Neural cell (in vitro differentiated cells): ENCODE measurements at regions not wholly inside any gene's neighbourhood (a gene's known extent, or its start where the extent isn't known, plus 50 kb on each side); places are given as distances from the start of the nearest gene placed in this dataset.

Experiments used
- H2AFZ ChIP-seq: fragments of 200-600, 300-800 bp; sonication (generic), shearing (Covaris generic); 2 replicates; pipeline ENCODE4 v1.6.0; 2014; ENCODE audit warnings: low read depth, mild to moderate bottlenecking, antibody characterized with exemption, low read length, moderate library complexity
- H3F3A ChIP-seq: fragments of 200-600 bp; shearing (Covaris generic); 2 replicates; pipeline ENCODE4 v1.6.1; 2016; ENCODE audit warnings: mild to moderate bottlenecking, moderate library complexity, mixed read lengths, antibody characterized with exemption, low read length; ENCODE audit not compliant: insufficient read depth, poor library complexity, severe bottlenecking
- H3K27ac ChIP-seq: fragments of 200-600, 300-800 bp; sonication (generic), shearing (Covaris generic); 2 replicates; pipeline ENCODE4 v1.5.1; 2014; ENCODE audit warnings: mild to moderate bottlenecking, low read length, moderate library complexity
- H3K27me3 ChIP-seq: fragments of 300-800, 200-600 bp; sonication (generic), shearing (Covaris generic); 2 replicates; pipeline ENCODE4 v1.6.0; 2014; ENCODE audit warnings: mild to moderate bottlenecking, low read depth, low read length, moderate library complexity; ENCODE audit not compliant: insufficient read depth
- H3K36me3 ChIP-seq: fragments of 300-800, 200-600 bp; sonication (generic), shearing (Covaris generic); 2 replicates; pipeline ENCODE4 v1.5.1; 2014; ENCODE audit warnings: mild to moderate bottlenecking, antibody characterized with exemption, low read length, moderate library complexity; ENCODE audit not compliant: insufficient read depth
- H3K4me2 ChIP-seq: fragments of 300-800, 200-600 bp; sonication (generic), shearing (Covaris generic); 2 replicates; pipeline ENCODE4 v1.6.0; 2014; ENCODE audit warnings: mild to moderate bottlenecking, low read length
- H3K4me3 ChIP-seq: fragments of 300-800, 200-600 bp; sonication (generic), shearing (Covaris generic); 2 replicates; pipeline ENCODE4 v1.5.1; 2014; ENCODE audit warnings: mild to moderate bottlenecking, low read length, moderate library complexity
- H3K79me2 ChIP-seq: fragments of 200-600 bp; shearing (Covaris generic); replicated peaks from 2 replicates; pipeline ENCODE4 v1.6.0; 2014; ENCODE audit warnings: mild to moderate bottlenecking, low read length, moderate library complexity; ENCODE audit not compliant: insufficient read depth
- H3K9ac ChIP-seq: fragments of 300-800, 200-600 bp; sonication (generic), shearing (Covaris generic); 2 replicates; pipeline ENCODE4 v1.6.1; 2016; ENCODE audit warnings: mild to moderate bottlenecking, low read length, mixed read lengths
- H3K9me2 ChIP-seq: fragments of 200-600 bp; shearing (Covaris generic); 2 replicates; pipeline ENCODE4 v1.6.1; 2016; ENCODE audit warnings: mild to moderate bottlenecking, low read length, mixed read lengths; ENCODE audit not compliant: insufficient read depth
- H3K9me3 ChIP-seq: fragments of 200-600, 300-800 bp; sonication (generic), shearing (Covaris generic); 2 replicates; pipeline ENCODE4 v1.6.1; 2016; ENCODE audit warnings: mild to moderate bottlenecking, mixed run types, low read length, moderate library complexity, mixed read lengths
- H4K20me1 ChIP-seq: fragments of 200-600 bp; shearing (Covaris generic); 2 replicates; pipeline ENCODE4 v1.6.1; 2016; ENCODE audit warnings: mild to moderate bottlenecking, mixed run types; ENCODE audit not compliant: insufficient read depth
- EP300 ChIP-seq: fragments of 450-650 bp; conservative IDR thresholded peaks from 2 replicates; pipeline ENCODE4 v1.6.1; 2014; ENCODE audit warnings: antibody characterized with exemption, mild to moderate bottlenecking, moderate library complexity; ENCODE audit not compliant: poor library complexity, severe bottlenecking
- EZH2 ChIP-seq: fragments of 200-600, 300-800 bp; shearing (Covaris generic), sonication (generic); IDR thresholded peaks from 2 replicates; pipeline ENCODE4 v1.6.1; 2014; ENCODE audit warnings: antibody characterized with exemption, low read length, borderline replicate concordance, mild to moderate bottlenecking; ENCODE audit not compliant: insufficient read depth, poor library complexity, severe bottlenecking
- MXI1 ChIP-seq: fragments of 450-650 bp; conservative IDR thresholded peaks from 2 replicates; pipeline ENCODE4 v1.6.1; 2014; ENCODE audit warnings: antibody characterized with exemption, mild to moderate bottlenecking; ENCODE audit not compliant: poor library complexity, severe bottlenecking
- POLR2AphosphoS5 ChIP-seq: IDR thresholded peaks from 2 replicates; pipeline ENCODE4 v1.6.1; 2012
- RAD21 ChIP-seq: fragments of 450-650 bp; conservative IDR thresholded peaks from 2 replicates; pipeline ENCODE4 v1.6.1; 2014; ENCODE audit warnings: antibody characterized with exemption, mild to moderate bottlenecking, moderate library complexity
- SMC3 ChIP-seq: fragments of 450-650 bp; conservative IDR thresholded peaks from 2 replicates; pipeline ENCODE4 v1.6.1; 2014; ENCODE audit warnings: antibody characterized with exemption, mild to moderate bottlenecking, moderate library complexity; ENCODE audit not compliant: poor library complexity
- TAF1 ChIP-seq: IDR thresholded peaks from 2 replicates; pipeline ENCODE4 v1.6.1; 2012; ENCODE audit warnings: low read depth
- TF ChIP-seq, protein P1 (sequence below): fragments of 450-650 bp; IDR thresholded peaks from 2 replicates; pipeline ENCODE4 v1.5.1; 2014; ENCODE audit warnings: antibody characterized with exemption, mild to moderate bottlenecking, moderate library complexity; ENCODE audit not compliant: poor library complexity, severe bottlenecking
- TF ChIP-seq, protein P2 (sequence below): IDR thresholded peaks from 2 replicates; pipeline ENCODE4 v1.6.1; 2012; ENCODE audit warnings: borderline replicate concordance

DNA sequence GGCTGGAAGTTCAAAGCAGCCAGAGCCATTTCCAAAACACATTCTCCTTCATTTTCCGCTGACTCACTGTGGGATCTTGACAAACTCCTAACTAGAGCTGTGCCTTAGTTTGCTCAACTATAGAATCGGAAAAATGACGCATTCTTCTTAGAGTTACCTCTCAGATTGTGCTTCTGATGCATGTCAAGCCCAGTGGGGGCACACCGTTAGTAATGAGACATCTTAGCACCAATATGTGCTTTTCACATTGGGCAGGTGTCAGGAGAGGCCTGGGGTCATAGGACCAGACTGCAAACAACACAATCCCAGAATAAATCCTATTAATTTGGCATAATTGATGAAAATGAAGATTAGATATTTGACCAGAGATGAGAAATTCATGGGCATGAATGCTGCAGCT, 71.3 kb upstream of the UBE3A start:
- H3F3A ChIP-seq = no peaks in the 10 kb centered on the region
- TF ChIP-seq MXI1 (no peak), TAF1 (no peak), SMC3 (no peak), POLR2AphosphoS5 (no peak), EP300 (no peak), RAD21 (no peak), EZH2 (no peak)
- TF ChIP-seq, protein P1, sequence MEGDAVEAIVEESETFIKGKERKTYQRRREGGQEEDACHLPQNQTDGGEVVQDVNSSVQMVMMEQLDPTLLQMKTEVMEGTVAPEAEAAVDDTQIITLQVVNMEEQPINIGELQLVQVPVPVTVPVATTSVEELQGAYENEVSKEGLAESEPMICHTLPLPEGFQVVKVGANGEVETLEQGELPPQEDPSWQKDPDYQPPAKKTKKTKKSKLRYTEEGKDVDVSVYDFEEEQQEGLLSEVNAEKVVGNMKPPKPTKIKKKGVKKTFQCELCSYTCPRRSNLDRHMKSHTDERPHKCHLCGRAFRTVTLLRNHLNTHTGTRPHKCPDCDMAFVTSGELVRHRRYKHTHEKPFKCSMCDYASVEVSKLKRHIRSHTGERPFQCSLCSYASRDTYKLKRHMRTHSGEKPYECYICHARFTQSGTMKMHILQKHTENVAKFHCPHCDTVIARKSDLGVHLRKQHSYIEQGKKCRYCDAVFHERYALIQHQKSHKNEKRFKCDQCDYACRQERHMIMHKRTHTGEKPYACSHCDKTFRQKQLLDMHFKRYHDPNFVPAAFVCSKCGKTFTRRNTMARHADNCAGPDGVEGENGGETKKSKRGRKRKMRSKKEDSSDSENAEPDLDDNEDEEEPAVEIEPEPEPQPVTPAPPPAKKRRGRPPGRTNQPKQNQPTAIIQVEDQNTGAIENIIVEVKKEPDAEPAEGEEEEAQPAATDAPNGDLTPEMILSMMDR = no peak
- TF ChIP-seq, protein P2, sequence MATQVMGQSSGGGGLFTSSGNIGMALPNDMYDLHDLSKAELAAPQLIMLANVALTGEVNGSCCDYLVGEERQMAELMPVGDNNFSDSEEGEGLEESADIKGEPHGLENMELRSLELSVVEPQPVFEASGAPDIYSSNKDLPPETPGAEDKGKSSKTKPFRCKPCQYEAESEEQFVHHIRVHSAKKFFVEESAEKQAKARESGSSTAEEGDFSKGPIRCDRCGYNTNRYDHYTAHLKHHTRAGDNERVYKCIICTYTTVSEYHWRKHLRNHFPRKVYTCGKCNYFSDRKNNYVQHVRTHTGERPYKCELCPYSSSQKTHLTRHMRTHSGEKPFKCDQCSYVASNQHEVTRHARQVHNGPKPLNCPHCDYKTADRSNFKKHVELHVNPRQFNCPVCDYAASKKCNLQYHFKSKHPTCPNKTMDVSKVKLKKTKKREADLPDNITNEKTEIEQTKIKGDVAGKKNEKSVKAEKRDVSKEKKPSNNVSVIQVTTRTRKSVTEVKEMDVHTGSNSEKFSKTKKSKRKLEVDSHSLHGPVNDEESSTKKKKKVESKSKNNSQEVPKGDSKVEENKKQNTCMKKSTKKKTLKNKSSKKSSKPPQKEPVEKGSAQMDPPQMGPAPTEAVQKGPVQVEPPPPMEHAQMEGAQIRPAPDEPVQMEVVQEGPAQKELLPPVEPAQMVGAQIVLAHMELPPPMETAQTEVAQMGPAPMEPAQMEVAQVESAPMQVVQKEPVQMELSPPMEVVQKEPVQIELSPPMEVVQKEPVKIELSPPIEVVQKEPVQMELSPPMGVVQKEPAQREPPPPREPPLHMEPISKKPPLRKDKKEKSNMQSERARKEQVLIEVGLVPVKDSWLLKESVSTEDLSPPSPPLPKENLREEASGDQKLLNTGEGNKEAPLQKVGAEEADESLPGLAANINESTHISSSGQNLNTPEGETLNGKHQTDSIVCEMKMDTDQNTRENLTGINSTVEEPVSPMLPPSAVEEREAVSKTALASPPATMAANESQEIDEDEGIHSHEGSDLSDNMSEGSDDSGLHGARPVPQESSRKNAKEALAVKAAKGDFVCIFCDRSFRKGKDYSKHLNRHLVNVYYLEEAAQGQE = no peak
- H3K27me3 ChIP-seq = no peaks in the 10 kb centered on the region
- no peak overlapping the region for H2AFZ ChIP-seq
- H3K4me3 ChIP-seq = no peak overlapping the region
- no peak overlapping the region for H3K4me2 ChIP-seq
- no peaks in the 10 kb centered on the region for H4K20me1 ChIP-seq
- H3K9me2 ChIP-seq = no peaks in the 10 kb centered on the region
- no peaks in the 10 kb centered on the region for H3K9me3 ChIP-seq
- H3K9ac ChIP-seq = no peak overlapping the region
- no peaks in the 10 kb centered on the region for H3K79me2 ChIP-seq
- no peak overlapping the region for H3K27ac ChIP-seq
- H3K36me3 ChIP-seq = no peaks in the 10 kb centered on the region

DNA sequence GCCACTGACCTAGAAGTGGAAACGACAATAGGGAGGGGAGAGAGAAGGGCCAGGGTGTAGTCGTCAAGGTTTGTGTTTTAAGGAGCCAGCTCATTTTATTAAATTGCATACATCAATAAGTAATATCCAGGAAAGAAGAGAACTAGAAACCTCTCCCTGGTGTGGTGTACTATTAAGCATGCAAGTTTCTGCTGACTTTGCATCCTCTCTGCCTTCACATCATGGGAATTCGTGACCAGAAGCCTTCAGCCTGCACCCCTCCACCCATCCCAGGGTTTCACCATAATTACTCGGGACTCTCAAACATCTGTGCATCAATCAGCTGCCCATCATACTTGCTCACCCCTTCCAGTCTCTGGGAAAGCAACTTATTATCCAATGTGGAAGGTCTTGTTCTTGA, 70.9 kb upstream of the UBE3A start:
- Histone ChIP-seq H2AFZ (no peak overlapping the region), H3K9me2 (no peaks in the 10 kb centered on the region), H3K79me2 (no peaks in the 10 kb centered on the region), H4K20me1 (no peaks in the 10 kb centered on the region), H3K27me3 (no peaks in the 10 kb centered on the region), H3K4me2 (no peak overlapping the region), H3K36me3 (no peaks in the 10 kb centered on the region), H3K4me3 (no peak overlapping the region), H3F3A (no peaks in the 10 kb centered on the region), H3K27ac (no peak overlapping the region), H3K9me3 (no peaks in the 10 kb centered on the region), H3K9ac (no peak overlapping the region)
- TF ChIP-seq EP300 = no peak
- no peak for TF ChIP-seq TAF1
- no peak for TF ChIP-seq RAD21
